Muscle layer of duodenum (tissue), 2 donors: ENCODE measurements at regions not wholly inside any gene's neighbourhood (a gene's known extent, or its start where the extent isn't known, plus 50 kb on each side); places are given as distances from the start of the nearest gene placed in this dataset.

Source experiments
- H3K27ac ChIP-seq: one replicate; pipeline ENCODE4 v1.7.0; 2013; ENCODE audit warnings: mild to moderate bottlenecking, low read length
- H3K27me3 ChIP-seq: one replicate; pipeline ENCODE4 v1.7.0; 2013; ENCODE audit warnings: low read depth, mild to moderate bottlenecking, control low read depth, low read length
- H3K36me3 ChIP-seq, 2 donors: one replicate each; pipeline ENCODE4 v1.7.0; 2013; ENCODE audit warnings: low read length in 2 of 2, control low read depth in 1 of 2, mild to moderate bottlenecking in 1 of 2; ENCODE audit not compliant: insufficient read depth in 2 of 2, control insufficient read depth in 1 of 2
- H3K4me1 ChIP-seq, 2 donors: one replicate each; pipeline ENCODE4 v1.7.0; 2013; ENCODE audit warnings: low read length in 2 of 2, mild to moderate bottlenecking in 2 of 2, control low read depth in 1 of 2, moderate library complexity in 1 of 2; ENCODE audit not compliant: insufficient read depth in 2 of 2, control insufficient read depth in 1 of 2
- H3K4me3 ChIP-seq, 2 donors: one replicate each; pipeline ENCODE4 v1.7.0; 2013; ENCODE audit warnings: low read length in 2 of 2, low read depth in 1 of 2, mild to moderate bottlenecking in 1 of 2
- H3K9me3 ChIP-seq, 2 donors: one replicate each; pipeline ENCODE4 v1.7.0; 2013; ENCODE audit warnings: low read length in 2 of 2, control low read depth in 1 of 2, mild to moderate bottlenecking in 1 of 2; ENCODE audit not compliant: control insufficient read depth in 1 of 2
- donor health status: healthy.

DNA sequence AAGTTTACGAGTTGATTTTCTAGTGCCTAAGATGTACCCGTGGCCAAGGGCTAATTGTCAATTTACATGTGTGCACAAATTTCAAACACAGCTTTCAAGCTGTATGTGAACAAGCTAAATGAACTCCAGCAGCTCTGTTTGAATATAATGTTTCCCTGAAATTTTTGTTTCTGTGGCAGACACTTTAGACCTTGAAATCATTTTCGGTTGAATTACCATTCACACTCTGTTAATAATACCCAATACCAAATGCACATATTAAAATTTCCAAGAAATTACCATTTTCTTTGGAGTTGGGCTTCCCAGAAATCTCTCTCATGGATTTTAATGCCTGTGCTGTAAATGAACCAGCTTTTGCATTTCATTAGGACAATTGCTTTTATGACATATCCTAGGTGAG, 506.1 kb upstream of the ID4 start:
- H3K9me3 ChIP-seq: no peaks in the 10 kb centered on the region
- H3K36me3 ChIP-seq: no peaks in the 10 kb centered on the region
- peaks cover 0 to 6% of the 10 kb centered on the region in 2 donors for H3K4me1 ChIP-seq
- no peaks in the 10 kb centered on the region for H3K27me3 ChIP-seq
- H3K27ac ChIP-seq: no peak overlapping the region
- no peak overlapping the region for H3K4me3 ChIP-seq

DNA sequence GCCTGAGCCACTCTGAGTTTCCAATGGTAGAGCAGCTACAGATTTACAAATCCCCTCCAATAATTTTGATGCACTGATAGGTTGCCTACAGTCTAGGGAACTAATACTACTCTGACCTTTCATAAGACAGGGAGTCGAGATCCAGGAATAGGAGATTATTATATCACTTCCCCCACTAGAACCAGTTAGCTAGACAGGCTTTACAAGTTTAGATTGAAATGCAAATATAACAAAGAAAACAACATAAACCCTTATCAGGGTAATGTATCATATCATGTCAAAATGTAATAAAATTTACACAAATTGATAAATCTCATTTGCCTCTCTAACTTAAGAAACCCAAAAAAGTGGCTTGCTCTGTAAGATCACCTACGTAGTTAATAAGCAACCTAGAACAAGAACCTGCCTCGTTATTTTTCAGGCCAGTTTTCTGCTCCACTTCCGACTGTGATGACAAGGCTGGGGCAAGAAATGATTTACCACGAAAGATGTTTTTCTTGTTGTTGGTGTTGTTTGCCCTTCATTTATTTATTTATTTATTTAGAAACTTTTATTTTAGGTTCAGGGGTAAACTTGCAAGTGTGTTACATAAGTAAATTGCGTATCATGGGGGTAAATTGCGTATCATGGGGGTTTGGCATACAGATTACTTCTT, 504.2 kb upstream of the ID4 start:
- H3K9me3 ChIP-seq: no peaks in the 10 kb centered on the region
- H3K36me3 ChIP-seq: no peaks in the 10 kb centered on the region
- H3K4me1 ChIP-seq: no peaks in the 10 kb centered on the region
- no peak overlapping the region for H3K4me3 ChIP-seq
- no peaks in the 10 kb centered on the region for H3K27me3 ChIP-seq
- no peak overlapping the region for H3K27ac ChIP-seq

DNA sequence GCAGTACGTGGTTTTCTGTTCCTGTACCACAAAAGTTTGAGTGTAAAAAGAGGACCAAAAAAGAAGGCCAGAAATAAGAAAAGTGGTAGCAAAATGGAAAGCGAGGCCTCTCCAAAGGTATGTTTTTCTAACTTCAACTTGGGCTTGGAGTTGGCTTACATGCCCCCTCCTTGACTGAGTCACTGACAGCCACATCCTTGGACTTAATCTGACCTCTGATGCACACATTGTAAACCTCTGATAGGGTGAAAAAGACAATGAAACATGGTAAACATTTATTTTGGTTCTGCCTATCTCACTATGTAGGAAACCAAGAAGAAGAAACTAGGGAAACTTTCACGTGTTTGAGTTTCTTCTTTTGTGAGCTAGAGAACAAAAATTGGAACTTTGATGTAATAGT, 503.2 kb upstream of the ID4 start:
- Histone ChIP-seq H3K27ac (no peak overlapping the region), H3K27me3 (no peaks in the 10 kb centered on the region), H3K4me1 (no peaks in the 10 kb centered on the region), H3K36me3 (no peaks in the 10 kb centered on the region), H3K9me3 (no peaks in the 10 kb centered on the region), H3K4me3 (no peak overlapping the region)

DNA sequence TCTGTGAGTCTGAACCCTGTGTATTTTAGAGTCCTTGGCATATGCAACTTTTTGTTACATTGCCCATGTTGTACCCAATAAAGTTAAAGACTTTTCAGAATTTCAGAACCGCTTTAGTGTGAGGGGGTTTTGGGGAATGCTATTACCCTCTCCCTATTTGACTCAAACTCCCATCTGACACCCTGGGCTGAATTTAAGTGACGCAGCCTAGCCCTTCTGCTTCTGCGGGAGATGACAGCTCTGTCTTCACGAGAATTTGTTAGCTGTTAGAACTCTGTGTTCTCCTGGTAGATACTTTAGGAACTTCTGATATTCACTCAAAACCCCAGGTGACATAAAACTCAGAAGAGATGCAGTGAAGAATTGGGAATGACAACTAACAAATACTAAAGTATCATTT, 500.6 kb upstream of the ID4 start:
- Histone ChIP-seq H3K27me3 (no peaks in the 10 kb centered on the region), H3K27ac (no peak overlapping the region), H3K4me3 (no peak overlapping the region), H3K4me1 (no peaks in the 10 kb centered on the region), H3K9me3 (no peaks in the 10 kb centered on the region), H3K36me3 (no peaks in the 10 kb centered on the region)

DNA sequence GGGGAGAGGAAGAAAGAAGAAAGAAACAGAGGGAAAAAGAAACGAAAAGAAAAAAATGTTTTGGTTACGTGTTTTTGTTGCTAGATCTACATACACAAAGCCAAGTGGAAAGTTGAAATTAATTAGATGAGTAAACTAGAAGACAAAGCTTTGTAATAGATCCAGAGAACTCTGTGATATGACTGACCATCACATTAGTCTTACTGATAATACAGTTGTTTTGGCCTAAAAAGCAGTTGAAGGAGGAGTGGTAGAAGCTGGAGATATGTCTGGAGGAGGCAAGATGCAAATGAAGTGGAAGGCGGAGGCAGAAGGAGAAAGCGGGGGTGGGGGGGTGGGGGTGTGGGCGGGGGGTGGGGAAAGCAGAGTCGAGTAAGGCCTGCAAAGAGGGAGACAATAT, 500.1 kb upstream of the ID4 start:
- H3K27ac ChIP-seq: no peak overlapping the region
- no peaks in the 10 kb centered on the region for H3K27me3 ChIP-seq
- H3K4me1 ChIP-seq: no peaks in the 10 kb centered on the region
- no peaks in the 10 kb centered on the region for H3K36me3 ChIP-seq
- no peak overlapping the region for H3K4me3 ChIP-seq
- no peaks in the 10 kb centered on the region for H3K9me3 ChIP-seq

DNA sequence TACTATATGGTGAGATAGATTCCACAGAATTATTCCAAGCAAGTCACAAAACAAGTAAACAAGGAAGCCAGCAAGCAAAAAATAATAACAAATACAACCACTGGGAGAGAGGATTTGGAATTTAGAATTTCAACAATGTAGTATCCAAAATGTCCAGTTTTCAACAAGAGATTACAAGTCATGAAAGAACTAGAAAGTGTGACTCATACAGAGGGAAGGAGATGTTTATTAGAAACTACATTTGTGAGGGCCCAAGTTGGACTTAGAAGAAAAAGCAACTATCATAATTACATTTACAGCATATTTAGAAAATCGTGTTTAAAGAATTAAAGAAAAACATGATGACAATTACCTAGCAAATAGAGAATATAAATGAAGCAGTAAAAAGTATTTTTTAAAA, 494.6 kb upstream of the ID4 start:
- H3K4me3 ChIP-seq: no peak overlapping the region
- H3K4me1 ChIP-seq: no peaks in the 10 kb centered on the region
- H3K27me3 ChIP-seq: no peaks in the 10 kb centered on the region
- H3K27ac ChIP-seq: no peak overlapping the region
- peaks cover 0 to 3% of the 10 kb centered on the region in 2 donors for H3K9me3 ChIP-seq
- no peaks in the 10 kb centered on the region for H3K36me3 ChIP-seq

DNA sequence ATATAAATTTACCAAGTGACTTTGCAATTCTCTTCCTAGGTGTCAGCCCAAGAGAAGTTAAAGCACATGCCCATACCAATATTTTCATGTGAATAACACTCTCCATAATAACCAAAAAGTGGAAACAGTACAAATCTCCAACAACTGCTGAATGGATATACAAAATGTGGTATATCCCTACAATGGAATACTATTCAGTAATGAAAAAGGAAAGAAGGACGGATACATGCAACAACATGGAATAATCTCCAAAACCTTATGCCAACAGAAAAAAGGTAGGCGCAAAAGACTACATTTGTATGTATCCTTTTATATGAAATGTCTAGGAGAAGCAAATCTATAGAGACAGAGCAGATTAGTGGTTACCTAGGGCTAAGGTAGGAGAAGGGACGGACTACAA, 487.7 kb upstream of the ID4 start:
- no peak overlapping the region for H3K27ac ChIP-seq
- H3K4me1 ChIP-seq: no peaks in the 10 kb centered on the region
- H3K9me3 ChIP-seq: peaks cover 0 to 4% of the 10 kb centered on the region in 2 donors
- no peak overlapping the region for H3K4me3 ChIP-seq
- no peaks in the 10 kb centered on the region for H3K27me3 ChIP-seq
- no peaks in the 10 kb centered on the region for H3K36me3 ChIP-seq

DNA sequence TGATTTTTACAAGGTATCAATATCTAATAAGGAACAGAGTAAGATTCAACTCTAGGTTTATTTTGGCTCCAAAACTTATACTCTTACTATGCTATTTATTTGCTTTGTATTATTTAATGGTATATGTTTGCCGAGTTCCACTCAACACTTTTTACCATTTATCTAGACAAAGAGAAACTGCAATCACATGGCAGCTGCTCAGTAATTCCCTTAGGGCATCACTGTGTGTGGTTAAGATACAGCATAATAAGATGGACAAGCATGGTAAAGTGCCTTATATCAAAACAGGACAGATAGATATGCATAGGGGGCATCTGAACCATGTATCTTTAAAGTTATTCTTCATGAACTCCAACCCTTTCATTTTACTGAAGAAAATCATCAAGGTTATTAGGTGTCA, 483.0 kb upstream of the ID4 start:
- Histone ChIP-seq H3K36me3 (no peaks in the 10 kb centered on the region), H3K4me1 (no peaks in the 10 kb centered on the region)

DNA sequence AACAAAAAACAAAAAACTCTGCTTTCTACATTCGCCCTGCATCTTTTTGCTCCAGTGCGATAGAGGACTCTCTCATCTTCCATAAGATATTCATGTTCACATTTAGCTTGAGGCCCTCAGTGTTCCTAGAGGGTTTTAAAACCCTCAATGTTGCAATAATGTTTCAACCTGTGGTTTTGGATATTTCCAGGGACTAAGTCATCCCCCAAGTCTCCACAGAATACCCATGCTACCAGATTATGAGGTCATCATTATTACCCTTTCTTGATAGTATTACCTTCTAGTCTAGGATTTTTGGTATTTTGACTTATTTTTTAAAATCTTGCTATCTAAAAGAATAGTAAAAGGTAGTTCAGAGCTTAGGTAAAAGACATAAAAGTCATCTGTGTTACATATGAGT, 480.5 kb upstream of the ID4 start:
- H3K27ac ChIP-seq: no peak overlapping the region

More for the DNA sequence above, 483.0 kb upstream of the ID4 start:
- H3K27me3 ChIP-seq: no peaks in the 10 kb centered on the region
- H3K9me3 ChIP-seq: peaks cover 0 to 4% of the 10 kb centered on the region in 2 donors
- H3K27ac ChIP-seq: no peak overlapping the region
- no peak overlapping the region for H3K4me3 ChIP-seq

DNA sequence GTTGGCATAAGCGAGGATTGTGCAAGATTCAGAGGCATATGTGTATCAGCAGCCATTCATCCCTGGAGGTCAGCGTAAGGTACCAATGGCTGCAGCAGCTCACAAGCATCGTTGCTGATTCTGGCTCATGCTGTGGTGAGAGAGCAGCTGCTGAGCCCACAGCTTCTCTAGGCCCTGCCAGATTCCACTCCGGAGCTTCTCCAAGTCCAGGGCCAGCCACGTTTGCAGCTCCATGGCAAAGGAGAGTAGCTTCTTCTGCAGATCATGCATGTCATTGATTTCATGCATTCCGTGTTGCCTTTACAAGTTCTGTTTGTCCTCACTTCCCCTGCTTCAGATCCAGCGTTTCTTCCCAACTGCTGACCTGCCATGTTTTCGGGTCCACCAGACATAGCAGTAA, 474.8 kb upstream of the ID4 start:
- Histone ChIP-seq H3K4me3 (no peak overlapping the region), H3K27me3 (no peaks in the 10 kb centered on the region), H3K9me3 (no peaks in the 10 kb centered on the region), H3K4me1 (no peaks in the 10 kb centered on the region), H3K27ac (no peak overlapping the region), H3K36me3 (no peaks in the 10 kb centered on the region)

More for the DNA sequence above, 480.5 kb upstream of the ID4 start:
- no peaks in the 10 kb centered on the region for H3K4me1 ChIP-seq
- no peaks in the 10 kb centered on the region for H3K36me3 ChIP-seq
- no peak overlapping the region for H3K4me3 ChIP-seq
- H3K9me3 ChIP-seq: no peaks in the 10 kb centered on the region
- no peaks in the 10 kb centered on the region for H3K27me3 ChIP-seq

DNA sequence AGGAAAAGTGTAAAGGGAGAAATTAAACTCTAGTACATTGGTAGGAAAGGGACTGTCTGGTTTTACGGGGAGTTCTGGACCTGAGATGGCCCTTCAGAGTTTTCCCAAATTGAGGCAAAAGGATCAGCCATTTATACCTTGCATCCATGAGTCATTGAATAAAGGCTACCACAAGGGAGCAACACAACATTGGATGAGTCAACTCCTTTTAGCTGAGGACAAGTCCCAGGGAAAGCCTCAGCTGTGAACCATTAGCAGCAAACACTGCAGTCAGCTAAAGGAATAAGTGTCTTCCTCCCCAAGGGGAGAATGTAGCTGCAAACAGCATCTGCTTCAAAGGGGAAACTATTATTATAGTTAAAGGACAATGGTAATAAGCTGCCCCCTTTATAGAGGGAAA, 468.7 kb upstream of the ID4 start:
- Histone ChIP-seq H3K4me3 (no peak overlapping the region), H3K36me3 (no peaks in the 10 kb centered on the region), H3K9me3 (no peaks in the 10 kb centered on the region), H3K27ac (no peak overlapping the region), H3K4me1 (peaks cover 0 to 3% of the 10 kb centered on the region in 2 donors), H3K27me3 (no peaks in the 10 kb centered on the region)

DNA sequence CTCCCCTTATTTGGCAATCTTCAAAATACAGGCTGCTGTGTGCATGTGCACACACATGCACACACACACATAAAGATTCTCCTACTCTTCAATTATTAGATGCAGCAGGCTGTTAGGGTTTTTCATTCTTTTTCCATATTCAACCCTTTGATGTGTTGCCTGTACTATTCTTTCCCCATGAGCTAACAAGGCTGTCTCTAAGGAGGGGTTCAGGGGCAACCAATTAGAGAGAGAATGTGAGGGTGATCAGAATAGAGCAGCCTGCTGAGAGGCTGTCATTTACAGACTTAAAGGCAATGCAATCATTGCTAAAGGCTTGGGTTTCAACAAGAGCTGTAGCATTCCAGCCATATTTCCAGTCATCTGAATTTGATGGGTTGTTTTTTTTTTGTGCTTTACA, 467.4 kb upstream of the ID4 start:
- Histone ChIP-seq H3K9me3 (no peaks in the 10 kb centered on the region), H3K36me3 (no peaks in the 10 kb centered on the region), H3K4me3 (no peak overlapping the region), H3K27me3 (no peaks in the 10 kb centered on the region), H3K4me1 (peaks cover 0 to 3% of the 10 kb centered on the region in 2 donors), H3K27ac (no peak overlapping the region)
